GM21367 (cell line): ENCODE measurements at regions not wholly inside any gene's neighbourhood (a gene's known extent, or its start where the extent isn't known, plus 50 kb on each side); places are given as distances from the start of the nearest gene placed in this dataset.

Experiments
- ATAC-seq: cut with Tn5 transposase; IDR thresholded peaks from one replicate; pipeline ENCODE4 v1.9.1; 2021; ENCODE audit not compliant: unreplicated experiment

DNA sequence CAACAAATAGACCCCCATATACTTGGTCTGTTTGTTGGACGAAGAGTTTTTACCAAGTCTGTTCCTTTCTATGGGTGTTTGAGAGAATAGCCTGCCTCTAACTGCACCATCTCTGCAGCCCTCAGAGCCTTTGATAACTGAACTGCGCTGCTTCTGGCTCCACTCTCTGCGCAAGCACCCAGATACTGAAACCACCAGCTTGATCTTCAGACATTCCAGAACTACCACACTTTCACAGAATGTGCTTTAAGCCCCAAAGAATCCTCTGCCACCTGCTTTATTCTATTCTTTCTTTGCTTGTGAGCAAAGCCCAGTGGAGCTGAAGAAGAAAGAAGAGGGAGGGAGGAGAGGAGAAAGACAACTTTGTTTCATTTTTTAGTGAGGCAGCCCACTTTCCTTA lies 380.7 kb downstream of the BCL11A start:
- no peak for ATAC-seq

DNA sequence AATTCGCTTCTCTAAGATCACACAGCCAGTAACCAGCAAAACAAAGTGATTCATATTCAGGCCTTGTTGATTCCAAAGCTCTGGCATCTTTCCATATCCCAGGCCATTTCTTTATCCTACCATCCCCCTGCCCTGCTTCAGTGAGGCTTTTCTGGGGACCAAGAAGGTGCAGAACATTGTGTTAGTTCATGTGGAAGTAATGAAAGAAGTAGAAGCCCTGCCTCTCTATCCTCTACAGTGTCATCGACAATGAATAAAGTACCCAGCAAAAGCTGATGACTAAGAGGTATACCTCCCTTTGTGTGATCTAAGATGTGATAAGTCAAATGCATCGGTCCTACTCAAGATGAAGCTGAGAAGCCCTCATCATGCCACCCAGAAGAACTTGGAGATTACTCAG lies 383.2 kb downstream of the BCL11A start:
- no peak for ATAC-seq

DNA sequence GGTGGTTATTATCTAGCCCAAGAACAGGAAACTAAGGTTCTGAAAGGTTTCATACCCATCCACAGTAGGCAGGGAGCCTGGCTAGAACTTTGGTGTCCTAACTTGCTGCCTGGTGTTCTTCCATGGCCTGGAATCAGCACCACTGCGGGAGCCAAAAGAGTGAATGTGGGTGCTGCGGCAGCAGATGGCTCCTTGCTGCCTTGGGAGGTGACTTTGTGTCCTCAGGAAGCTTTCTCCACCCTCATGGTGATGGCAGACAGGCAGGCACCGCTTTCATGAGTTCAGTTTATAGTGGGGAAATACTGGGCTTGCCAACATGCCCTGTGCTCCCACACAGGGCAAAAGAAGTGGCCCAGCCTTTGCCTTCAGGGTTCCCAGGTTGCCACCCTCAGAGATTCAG lies 385.2 kb downstream of the BCL11A start:
- no peak for ATAC-seq

DNA sequence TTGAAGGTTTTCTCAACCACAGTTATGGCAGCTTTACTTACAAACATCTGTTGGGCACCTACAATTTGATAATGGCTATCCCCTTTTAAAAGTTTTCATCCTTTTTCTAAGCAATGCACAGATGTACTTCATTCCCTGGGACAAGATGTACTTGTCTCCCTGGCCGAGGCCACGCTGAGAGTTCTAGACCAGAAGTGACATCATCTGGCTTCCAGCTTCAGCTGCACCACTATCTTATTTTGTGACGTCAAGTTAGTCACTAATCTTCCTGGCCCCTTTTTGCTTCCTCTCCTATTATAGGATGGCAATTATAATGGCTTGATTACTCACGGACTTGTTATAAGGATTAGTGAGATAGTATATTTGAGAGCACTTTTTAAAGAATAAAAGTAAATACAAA lies 386.4 kb downstream of the BCL11A start:
- no peak for ATAC-seq

DNA sequence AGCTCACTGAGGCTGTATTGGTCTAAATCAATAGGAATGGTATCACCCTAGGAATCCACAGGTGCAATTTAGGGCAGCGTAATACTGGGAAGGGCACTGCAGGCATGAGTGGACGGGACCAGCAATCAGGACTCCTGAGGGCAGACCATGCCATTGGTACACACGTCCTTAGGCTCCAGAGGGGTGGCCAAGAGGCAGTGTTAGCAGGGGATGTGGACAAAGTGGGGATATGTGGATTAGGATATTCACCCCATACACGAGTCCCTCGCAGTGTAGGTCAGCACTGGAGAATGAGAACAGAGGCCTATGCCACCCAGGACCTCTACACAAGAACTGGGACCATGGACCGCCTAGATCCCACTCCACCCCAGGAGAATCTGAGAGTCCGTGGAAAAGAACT lies 389.8 kb downstream of the BCL11A start:
- ATAC-seq: no peak

DNA sequence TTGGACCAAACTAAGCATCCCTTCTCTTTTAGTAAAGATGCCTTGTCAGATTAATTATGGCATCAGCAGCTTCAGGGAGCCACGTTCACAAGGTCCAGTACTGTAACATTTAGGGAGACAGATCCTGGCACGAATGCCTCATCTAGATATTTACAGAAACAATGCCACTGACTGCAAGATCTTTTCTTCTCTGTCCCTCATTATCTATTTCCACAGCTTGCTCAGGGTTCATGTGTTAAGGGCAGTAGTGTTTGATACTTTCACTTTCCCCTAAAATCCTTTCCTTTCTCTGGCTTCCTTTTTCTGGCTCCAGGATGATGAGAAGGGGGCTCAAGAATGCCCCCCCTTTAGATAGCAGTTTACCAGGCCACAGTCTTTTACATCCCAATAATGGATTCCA lies 393.9 kb downstream of the BCL11A start:
- ATAC-seq: no peak

DNA sequence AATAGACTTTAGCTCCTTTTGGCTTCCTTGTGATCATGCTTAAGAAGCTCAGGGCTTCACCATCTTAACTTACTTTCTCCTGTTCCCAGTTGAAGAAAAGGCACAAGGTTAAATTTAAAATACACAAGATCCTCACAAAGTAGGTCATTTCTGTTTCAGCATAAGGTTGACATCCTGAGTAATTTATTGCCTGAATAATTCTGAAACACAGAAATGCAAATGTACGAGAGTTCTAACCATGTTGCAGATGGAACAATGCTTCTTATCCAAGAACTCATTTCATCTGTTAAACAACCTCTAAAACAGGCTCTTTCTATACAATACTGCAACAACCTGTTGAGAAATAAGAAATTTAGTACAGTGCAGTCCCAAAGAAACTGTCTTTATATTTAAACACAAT lies 395.2 kb downstream of the BCL11A start:
- ATAC-seq: peak; percentile 61

DNA sequence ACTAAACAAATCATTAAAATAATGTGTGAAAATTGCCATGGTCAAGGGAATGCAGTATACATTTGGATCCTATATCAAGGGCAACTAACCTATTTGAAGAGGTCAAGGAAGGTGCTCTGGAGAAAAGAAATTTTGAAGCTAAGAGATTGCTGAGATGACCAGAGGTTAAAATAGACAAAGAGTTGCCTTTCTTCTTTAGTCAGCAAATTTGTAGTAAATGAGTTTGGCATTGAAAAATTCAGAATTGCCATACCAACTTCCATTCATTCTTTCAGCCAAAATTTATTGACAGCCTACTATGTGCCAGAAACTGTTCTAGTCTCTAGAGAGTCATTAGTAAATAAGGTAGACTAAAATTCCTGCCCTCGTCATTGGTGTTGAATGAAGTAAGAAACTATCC lies 396.2 kb downstream of the BCL11A start:
- no peak for ATAC-seq

DNA sequence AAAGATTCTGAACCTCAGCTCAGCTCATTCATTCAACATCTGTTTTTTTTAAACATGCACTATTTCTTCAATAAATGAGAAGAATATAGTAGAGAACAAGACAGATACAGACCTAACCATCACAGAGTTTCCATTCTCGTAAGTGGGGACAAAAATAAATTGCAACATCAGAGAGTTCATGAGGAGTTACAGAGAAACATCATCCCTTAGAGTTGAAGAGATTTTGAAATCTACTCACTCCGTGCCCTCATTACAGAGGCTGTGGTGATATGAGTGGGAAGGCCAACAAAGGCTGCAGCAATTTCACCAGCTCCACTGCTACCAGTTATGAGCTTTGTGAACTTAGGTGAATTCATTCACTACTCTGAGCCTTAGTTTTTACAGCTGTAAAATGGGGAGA lies 399.3 kb downstream of the BCL11A start:
- no peak for ATAC-seq

DNA sequence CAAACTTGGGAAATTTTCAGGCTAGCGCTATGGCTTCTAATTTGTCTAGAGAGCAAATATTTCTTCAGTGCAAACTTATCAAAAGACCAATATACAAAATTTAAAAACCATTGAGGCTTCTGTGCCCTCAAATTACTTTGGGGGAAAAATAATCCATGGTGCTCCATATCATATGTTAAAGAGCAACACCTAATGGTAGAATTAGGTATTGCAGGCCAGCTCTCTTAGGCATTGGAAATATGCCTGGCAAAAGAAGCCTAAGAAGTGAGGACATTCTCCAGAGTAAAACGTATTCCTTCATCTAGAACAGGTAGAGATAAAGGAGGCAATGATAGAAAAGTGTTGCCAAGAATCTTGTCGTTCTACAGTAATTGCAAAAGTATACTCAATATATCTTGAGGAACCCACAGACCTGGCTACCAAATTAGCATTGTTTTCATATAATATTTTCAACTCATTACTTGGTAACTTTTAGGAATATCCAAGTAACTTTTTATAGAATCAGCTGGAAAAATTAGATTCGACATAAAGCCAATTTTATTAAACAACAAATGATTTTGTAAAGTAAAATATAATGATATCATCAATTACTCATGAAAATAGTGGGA lies 401.1 kb downstream of the BCL11A start:
- ATAC-seq: no peak

DNA sequence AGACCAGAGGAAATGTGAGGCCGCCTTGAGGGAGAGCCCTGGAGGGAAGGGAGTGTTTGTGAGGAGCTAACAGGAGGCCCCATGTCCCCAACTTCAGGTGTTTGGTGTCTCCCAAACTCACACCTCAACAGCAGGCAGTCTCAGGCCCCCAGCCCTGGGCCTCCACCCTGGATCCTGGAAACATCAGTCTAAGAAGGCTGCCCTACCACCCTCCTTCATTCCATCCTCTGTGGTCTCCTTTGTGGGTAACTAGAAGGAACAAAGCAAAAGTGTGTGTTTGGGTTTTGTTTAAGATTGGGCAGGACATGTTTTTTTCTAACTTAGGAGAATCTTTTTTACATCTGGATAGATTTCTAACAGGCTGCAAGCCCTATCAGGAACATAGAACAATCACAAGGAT lies 404.3 kb downstream of the BCL11A start:
- ATAC-seq: no peak

DNA sequence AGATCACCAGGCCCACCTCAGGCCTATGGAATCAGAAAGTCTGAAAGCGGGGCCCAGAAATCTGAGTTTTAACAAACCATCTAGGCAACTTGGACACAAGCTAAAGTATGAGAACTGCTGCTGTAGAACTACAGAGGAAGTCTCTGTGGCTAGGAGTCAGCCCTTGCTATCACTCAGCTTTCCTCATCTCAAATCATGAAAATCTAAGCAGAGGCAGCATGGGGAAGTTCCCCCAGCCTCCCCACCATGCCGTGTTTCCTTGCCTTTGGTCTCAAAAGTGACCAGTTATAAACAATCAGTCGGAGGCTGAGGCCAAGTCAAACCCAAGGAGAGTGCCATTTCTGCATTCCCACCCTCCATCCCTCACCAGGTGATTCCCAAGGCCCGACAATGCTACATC lies 404.7 kb downstream of the BCL11A start:
- no peak for ATAC-seq

DNA sequence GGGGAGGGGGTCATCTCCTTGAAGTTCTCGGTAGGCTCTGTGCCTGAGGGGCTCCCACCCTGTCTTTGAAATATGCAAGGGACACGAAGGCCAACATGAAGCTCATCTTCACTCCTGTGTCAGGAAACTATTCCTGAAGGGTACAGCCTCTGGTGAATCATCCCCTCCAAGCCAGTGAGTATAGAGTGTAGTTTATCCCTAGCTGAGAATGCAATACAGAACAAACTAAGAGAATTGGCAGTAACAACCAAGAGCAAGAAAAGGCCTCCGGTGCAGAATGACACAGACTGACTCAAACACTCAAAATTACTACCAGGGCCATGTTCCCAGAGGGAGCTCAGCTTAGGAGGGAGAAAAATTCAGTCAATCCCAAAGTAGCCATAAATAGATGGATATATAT lies 413.3 kb downstream of the BCL11A start:
- no peak for ATAC-seq

DNA sequence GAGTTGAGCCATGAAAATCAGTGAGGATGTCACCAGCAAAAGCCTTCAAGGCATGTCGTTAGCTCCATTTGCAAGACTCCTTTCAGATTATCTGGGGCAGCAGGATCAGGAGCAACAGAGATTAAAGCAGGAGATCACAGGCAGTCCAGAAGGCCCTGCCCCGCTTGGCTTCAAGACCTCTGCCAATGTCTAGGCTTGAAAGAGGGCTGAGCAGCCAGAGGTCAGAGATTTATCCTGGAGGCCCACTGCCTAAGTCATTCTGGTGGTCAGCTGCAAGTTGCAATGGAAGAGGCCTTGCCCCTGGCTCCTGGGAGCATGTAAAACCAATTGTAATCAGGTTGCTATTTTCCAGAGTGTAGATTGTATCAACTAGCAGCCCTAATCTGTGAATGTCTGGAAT lies 416.5 kb downstream of the BCL11A start:
- no peak for ATAC-seq

DNA sequence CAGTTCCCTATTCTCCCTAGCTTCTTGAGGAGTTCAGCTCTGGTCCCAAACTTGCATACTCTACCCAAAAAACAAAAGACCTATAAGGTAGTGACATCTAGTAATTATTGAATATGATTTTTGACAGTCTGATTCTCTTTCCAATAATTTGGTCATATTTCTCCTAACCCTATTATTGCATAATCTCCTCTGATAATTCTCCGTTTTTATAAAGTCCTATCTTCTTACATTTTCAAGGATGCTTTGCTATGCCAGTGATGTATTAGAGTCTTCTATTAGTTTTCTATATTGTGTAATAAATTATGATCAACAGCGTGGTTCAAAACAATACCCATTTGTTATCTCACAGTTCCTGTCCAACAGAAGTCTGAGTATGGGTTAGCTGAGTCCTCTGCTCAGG lies 426.3 kb downstream of the BCL11A start:
- no peak for ATAC-seq

DNA sequence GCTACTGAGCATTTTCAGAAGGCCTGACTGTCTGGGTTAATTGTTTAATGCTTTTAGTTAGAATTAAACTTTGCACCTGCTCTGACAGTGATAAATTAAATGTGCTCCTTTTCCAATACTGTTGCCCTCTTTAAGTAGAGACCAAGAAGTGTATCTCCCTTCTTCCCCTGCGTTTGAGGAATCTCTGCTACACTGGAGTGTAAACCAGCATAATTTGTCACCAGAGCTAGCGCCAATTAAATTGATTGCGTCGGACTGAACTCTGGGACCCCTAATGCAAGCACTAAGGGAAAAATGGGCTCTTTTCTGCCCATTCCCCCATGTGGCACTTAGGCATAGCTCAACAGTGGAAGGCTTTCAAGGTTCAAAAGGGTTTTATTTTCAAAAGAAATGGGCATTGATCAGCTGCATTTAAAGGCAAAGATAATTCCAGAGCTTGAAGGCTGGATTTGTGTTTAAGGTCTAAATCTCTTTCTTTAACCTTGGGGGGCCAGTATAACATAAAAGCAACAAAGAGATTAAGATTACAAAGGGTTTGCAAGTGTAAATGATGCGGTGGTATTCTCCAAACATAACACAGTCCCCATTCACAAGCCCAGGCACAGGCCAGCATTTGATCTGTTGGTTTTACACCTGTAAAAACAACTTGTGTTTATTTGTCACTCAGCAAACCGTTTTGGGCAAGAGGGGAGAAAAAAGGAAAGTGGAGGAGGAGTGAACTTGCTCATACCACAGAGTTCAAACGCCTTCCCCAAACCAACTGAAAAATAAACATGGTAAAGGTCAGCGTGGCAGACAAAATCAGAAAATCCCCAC lies 427.6 kb downstream of the BCL11A start:
- ATAC-seq: no peak

DNA sequence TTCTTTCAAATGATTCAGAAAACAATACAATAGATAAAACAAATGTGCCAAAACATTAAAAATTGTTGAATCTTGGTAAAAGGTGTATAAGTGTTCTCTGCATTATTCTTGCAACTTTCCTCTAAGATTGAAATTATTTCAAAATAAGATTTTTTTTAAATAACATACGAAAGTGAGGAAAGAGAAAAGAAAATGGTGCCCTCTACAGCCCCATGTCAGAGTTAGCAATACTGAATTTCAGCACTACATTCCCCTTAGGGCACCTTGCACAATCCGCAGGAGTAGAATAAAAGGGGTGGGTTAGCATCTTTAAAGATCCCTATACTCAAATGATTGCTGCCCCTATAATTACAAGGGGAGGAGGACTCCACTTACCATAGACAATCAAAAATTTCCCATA lies 433.7 kb downstream of the BCL11A start:
- no peak for ATAC-seq

DNA sequence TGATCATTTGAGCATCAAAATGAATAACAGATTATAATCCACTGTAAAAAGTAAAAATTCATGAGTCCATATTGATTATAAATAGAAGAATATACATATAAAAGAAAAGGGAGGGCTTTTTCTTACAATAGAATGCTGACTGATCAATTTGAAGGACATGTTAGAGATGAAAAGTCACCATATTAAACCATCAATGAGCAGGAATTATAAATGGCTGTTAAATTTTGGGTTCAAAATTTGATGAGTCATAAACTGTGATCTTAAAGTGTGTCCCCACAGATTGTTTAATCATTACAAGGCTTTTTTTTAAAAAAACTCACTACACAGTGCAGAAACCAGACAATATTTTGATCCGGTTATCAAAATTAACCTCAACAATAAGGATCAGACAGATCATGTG lies 434.5 kb downstream of the BCL11A start:
- ATAC-seq: no peak

DNA sequence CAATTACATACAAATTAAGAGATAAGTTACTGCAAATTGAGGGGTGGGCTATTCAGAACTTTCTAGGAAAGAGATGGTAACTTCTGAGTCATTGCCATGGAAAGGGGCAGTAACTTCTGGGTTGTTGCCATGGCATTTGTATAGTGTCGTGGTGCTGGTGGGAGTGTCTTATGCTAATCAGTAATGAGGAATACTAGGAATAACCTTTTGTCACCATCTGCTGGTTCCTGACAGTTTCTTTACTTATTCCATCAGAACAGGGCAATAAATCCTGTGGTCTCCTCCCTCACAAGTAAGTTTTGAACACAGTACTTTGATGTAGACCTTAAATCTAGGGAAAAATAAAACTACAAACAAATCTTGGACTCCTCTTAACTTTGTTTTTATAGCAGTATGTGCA lies 435.4 kb downstream of the BCL11A start:
- no peak for ATAC-seq

DNA sequence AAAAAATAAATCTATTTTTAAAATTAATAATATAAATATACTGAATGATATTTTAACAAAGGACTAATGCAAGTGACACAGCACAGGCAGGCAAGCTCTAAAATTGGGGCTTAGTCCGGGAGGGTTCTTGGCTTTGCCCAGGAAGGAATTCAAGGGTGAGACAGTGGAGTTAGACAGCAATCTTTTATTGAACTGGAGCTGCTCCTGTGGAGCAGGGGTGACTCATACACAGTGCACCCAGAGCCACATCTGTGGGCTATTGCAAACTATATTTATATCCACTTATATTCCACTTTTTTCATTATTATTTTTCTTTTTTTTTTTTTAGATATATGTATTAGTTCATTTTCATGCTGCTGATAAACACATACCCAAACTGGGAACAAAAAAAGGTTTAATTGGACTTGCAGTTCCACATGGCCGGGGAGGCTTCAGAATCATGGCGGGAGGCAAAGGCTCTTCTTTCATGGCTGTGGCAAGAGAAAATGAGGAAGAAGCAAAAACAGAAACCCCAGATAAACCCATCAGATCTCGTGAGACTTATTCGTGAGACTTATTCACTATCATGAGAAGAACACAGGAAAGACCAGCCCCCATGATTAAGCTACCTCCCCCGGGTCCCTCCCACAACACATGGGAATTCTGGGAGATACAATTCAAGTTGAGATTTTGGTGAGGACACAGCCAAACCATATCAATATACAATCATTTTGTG lies 437.1 kb downstream of the BCL11A start:
- ATAC-seq: no peak

DNA sequence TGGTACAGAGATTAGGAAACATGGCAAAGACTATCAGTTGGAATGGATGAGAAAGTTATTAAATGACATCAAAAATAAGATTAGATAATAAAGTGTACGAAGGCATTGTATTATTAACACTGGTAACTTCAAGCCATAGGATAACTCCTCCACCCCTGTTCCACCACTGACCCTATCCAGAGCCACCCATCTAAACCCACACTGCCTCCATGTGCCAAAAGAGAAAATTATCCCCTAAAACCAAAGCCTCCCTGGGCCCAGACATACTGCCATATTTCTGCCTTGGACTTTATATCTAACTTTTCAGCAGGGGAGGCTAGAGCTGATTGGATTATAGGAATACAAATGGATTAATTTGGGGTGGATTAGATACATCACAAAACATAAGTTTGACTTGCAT lies 443.7 kb downstream of the BCL11A start:
- no peak for ATAC-seq

DNA sequence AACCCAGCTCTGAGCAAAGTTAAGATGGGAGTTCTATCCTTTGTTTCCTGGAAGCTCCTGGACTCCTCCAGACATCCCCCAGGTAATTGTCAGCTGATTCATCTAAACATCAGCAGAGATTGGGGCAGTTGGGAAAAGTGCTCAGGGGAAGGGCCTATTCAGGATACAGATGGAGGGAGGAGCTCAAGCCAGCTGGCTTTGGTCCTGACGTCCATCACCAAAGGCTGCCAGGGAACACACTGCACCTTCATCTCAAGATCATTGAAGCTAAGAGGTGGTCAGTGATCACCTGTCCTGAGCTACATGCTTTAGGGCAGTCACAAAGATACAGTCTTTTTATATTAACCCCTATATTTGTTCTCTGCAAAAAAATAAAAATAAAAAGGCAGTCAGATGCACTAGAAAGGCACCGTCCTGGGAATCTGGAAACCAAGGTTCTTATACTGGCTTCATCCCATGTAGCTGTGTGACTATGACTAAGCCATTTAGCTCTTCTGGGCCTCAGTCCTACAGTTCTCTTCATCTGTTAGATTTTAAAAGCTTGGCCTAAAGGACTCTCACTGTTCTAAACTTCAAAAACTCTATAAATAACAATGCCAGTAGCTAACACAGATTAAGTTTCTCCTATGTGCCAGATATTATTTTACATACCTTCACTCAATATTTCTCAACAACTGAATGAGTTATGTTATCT lies 446.5 kb downstream of the BCL11A start:
- ATAC-seq: no peak
